CD4-positive, alpha-beta T cell treated with Interleukin-10 for 1 hour (primary cell): ENCODE measurements at regions not wholly inside any gene's neighbourhood (a gene's known extent, or its start where the extent isn't known, plus 50 kb on each side); places are given as distances from the start of the nearest gene placed in this dataset.

Source experiments
- DNase-seq: peaks from one replicate; pipeline ENCODE4 v3.0.0-alpha.2; 2020

DNA sequence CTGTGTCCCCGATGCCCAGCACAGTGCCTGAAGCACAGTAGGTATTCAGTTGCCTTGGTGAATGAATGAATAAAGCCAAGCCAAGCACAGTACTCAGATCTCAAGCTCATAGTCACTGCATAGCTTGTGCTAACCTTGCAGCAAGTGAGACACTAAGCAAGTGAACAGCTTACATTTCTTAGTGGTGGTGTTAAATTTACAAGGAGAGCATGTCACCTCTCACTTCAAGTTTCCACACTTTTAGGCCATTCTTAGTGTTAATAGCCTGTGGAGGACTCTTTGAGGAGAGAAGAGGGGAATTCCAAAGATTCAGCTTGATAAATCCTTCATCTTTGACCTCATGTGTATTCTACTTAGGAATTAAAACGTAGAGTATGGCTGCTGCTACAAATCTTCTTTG is 104.7 kb downstream of the C9orf152 start:
- no peak for DNase-seq

GRCh38 chr9:110104261-110104809 is 103.6 kb downstream of the C9orf152 start:
- no peak for DNase-seq

DNA sequence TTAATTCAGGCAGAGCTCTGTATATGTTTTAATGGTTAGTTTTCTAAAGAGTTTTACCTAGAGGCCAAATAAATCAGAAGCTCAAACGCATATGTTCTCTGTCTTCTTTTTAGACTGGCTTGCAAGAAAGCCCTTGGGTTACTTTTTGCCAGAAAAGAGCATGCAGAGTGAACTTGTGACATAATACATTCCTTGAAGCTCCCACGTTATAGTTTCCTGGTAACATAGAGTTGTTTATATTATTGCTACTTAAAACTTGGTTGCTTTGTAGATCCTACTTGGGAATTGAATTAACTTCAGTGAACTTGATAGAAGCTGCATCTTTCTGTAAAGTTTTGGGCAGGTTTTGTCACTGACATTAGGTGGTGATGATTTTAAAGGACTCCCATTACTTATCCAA is 102.9 kb downstream of the C9orf152 start:
- no peak for DNase-seq

- DNase-seq, result no peak
Observed at GRCh38 chr9:110106661-110107060, 101.3 kb downstream of the C9orf152 start.

- DNase-seq, result no peak
Observed at GRCh38 chr9:110109333-110110092, 98.4 kb downstream of the C9orf152 start.

DNA sequence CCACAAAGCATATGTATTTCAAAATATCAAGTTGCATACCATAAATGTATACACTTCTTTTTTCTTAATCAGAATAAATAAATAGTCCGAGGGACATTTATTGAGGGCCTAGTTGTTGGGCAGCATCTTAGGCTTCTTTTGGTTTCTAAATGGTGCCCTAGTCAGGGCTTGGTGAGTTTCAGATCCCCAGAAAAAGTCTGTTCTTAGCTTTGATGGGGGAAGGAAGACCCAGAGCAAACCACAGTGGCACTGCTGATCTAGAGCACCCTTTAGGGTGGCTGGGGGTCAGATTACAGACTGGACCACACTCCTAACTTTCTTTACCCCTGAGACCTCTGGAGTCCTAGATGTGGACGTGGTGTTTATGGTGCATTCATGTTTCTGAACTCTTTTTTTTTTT is 97.8 kb downstream of the C9orf152 start:
- DNase-seq, result no peak

GRCh38 chr9:110111868-110112267 is 96.1 kb downstream of the C9orf152 start:
- no peak for DNase-seq

GRCh38 chr9:110112792-110113191 is 95.2 kb downstream of the C9orf152 start:
- DNase-seq, result no peak

- no peak for DNase-seq
Observed at GRCh38 chr9:110114086-110114858, 93.7 kb downstream of the C9orf152 start.

GRCh38 chr9:110114859-110115201 is 93.1 kb downstream of the C9orf152 start:
- DNase-seq, result no peak

DNA sequence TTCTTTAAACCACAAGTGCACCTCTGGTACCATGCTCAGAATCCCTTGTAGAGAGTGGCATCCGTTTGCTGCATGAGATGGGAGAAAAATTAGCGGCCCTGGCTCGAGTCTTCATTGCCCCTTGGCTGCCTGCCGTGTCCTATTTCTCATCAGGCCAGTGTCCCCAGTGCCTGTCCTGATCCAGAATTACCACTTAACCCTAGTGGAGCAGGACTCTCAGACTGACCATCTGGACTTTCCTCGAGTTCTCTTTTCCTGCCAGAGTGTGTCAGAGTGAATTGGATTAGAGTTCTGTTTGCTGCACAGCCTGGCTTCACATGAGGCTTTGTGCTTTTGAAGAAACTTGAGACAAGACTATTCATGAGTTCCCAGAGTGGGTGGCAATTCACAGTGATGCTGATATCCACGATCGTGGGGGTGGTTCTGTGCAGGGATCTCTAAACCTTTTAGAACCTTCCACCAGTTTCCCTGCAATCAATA is 92.6 kb downstream of the C9orf152 start:
- DNase-seq, result no peak

DNA sequence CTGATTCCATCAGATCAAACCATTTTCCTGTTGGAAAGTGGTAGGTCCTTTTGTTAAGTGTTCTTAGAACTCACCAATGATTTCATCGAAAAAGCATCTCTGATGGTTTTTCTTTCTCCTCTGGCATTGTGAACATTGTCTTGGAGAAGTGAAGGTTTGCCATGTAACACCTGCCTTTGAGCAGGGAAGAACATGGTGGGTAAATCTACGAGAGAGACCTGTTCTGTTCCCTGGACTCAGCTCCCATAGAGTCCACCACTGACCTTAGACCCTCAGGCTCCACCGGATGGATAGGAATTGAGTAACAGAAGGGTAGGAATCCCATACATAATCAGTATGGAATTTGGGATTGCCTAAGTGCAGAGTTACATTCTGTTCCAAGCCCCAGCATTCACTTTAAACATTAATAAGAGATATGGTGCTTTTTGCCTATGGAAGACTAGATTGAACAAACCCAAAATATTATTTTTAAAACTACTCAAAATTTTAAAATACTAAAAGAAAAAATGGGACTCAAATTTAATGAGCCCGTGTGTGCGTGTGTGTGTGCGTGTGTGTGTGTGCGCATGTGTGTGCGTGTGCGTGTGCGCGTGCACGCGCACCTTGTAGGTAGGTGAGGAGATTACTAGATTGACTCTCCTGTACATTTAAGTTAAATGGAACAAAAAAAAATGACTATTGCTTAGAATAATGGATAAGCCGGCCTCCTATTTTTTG is 92.0 kb downstream of the C9orf152 start:
- no peak for DNase-seq

DNA sequence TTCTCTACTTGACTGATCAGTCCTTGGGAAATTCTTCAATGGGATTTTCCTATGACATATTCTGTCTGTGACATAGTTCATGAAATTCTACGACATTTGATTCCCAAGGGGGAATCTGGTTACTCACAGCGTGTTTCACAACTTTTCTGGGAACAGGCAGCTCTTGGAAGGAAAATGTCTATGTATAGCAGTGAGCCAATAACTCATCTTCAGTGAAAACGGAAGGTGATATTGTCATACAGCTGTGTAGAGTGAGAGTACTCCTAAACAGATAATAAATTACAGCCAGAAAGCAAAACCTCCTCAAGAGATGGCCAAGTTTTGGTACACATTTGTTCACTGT is 91.4 kb downstream of the C9orf152 start:
- no peak for DNase-seq

DNA sequence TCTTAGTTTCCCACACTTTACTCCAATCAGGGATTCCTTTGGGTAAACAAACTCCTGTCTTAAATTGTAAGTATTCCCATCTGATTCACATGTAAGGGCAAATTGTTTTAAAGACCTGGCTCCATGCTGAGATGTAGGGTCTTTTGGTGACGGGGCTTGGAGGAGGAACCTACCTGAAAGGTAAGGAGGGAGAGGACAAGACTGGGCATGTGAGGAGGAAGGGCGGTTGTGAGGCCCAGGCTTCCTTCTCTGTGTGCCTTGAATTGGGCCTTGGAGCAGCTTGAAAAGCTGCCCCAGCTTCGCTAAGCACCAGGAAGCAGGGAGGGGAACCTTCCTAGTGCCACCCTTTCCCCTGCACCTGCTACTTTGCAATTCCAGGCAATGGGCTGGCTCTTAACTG is 86.8 kb downstream of the C9orf152 start:
- no peak for DNase-seq

DNA sequence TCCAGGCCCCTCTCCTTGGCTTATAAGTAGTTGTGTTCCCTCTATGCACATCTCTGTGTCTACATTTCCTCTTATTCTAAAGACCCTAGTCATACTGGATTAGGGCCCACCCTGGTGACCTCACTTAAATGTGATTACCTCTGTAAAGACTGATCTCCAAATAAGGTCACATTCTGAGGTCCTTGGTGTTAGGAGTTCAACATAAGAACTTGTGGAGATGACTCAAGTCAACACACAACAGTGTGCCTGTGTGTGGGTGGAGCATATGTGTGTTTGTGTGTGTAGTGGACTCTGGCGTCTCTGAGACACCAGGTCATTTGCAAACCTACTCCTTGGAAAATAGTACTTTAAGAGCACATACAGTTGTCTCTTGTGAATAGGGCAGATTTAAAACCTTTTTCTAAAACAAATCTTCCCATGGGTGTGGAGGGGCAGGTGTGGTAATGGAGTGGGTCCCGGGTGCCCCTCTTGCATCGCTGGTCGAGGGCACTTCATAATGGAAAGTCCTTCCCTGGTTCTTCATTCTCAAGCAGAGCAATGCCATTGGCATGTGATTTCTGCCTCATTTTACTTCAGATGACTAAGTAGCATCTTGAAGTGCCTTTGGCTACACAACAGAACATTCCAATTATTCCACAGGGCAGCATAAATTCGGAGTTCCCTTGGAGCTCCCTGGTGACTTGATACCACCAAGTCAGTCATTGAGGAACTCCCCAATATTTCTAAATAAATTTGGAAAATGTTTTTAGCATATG is 84.4 kb downstream of the C9orf152 start:
- no peak for DNase-seq

- no peak for DNase-seq
Observed at GRCh38 chr9:110124439-110124838, 83.5 kb downstream of the C9orf152 start.

DNA sequence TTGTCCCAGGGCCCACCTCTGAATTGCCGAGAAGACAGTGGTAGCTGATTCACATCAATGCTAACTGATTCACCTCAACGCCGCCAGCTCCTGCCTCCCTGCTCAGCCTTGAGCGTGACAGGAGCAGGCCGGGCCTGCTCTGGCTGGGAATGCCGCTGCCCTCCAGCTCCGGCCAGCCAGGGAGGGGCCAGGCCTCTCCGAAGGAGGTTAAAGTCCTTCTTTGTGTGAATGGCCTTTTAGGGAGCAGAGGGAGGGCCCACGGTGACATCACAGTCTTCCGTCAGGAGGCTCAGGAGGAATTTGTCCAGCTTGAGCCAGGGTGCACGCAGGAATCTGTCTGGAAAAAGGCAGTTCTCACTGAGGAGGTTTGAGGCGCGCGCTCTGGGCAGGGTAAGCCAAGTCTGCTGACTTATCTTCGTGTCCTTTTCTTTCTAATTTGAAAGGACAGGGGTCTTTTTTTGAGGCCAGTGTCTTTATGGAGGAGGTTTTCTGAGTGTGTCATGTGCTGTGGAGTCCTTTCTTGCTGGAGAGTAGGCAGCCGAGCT is 82.7 kb downstream of the C9orf152 start:
- no peak for DNase-seq

- no peak for DNase-seq
Observed at GRCh38 chr9:110125763-110126351, 82.1 kb downstream of the C9orf152 start.

DNA sequence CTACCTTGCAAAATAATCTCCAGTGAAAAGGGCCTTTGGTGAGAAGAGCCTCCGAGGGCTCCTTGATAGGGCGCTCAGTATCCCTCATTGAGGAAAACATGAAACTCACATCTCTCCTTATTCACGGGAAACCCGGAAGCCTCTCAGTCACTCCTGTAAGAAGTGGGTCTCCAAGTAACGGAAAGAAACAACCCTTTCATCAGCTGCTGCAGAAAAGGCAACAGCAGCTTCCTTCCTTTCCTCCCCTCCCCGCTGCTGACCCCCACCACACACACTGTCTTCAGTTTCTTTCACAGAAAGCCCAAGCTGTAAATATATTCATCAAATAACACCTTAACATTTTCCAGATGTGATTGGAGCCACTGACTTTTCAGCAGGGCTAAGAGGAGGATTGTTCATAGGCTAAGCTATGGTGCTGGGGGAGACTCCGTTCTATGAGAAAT is 81.4 kb downstream of the C9orf152 start:
- no peak for DNase-seq

DNA sequence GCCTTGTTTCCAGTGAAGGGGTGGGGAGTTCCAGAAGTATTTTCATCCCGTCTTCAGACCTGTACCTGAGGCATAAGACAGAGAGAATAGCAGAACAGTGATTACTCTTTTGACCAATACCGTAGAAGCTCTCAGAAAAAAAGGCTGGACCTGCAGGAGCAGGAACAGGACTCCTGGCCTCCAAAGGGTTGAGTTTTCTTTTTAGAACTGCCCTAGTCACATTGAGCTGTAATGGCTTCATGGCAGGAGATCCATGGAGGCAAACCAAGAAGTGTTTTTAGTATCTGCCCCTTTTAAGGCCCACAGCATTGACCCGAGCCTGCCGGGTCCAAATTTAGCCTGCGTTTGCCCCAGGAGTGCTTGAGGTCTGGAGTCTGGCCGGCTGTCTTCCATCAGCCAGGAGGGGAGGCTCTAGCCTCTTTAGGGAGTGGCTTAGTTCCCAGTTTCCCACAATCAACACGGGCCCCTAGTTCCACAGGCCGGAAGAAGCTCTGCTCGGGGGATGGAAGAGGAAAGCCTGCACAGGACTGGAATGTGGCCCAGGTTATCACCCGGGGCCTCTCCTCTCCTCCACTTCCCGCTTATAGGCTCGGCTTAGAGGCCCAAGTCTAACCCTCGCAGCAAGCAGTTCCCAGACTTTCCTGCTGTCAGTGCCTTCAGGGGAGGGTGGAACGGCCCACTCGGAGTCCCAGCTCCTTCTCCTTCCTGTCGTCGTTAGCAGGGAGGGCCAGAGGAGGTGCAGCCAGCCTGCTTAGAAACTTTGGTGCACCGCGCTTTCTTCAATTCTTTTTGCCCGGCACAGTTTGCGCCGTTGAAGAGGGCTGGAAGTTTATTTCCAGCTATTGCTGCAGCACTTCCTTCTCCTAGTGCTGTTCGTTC is 80.7 kb downstream of the C9orf152 start:
- no peak for DNase-seq
